ENCODE measurements at regions not wholly inside any gene's neighbourhood (a gene's known extent, or its start where the extent isn't known, plus 50 kb on each side); places are given as distances from the start of the nearest gene placed in this dataset.
"Not testable (repeated sequence)": the region's sequence is repeated elsewhere in the genome, so short reads cannot be mapped to it uniquely, and the experiment has no call there.

- TF ChIP-seq CTCF (IDR thresholded peaks at IDR 0.05; ENCODE audit: insufficient read depth, missing control alignments) = no peak
- no peak for FAIRE-seq
- no peak for DNase-seq (ENCODE audit: insufficient read length, low spot score)
Observed at GRCh38 chr13:58680115-58680514, 1048.6 kb downstream of the PCDH17 start.

GRCh38 chr13:58682616-58683015 is 1051.1 kb downstream of the PCDH17 start:
- no peak for TF ChIP-seq CTCF (IDR thresholded peaks at IDR 0.05; ENCODE audit: insufficient read depth, missing control alignments)
- no peak for FAIRE-seq

GRCh38 chr13:58687148-58687547 is 1055.6 kb downstream of the PCDH17 start:
- DNase-seq (ENCODE audit: insufficient read length, low spot score) = no peak
- FAIRE-seq = no peak
- TF ChIP-seq CTCF (IDR thresholded peaks at IDR 0.05; ENCODE audit: insufficient read depth, missing control alignments) = no peak

More at GRCh38 chr13:58682616-58683015, 1051.1 kb downstream of the PCDH17 start:
- no peak for DNase-seq (ENCODE audit: insufficient read length, low spot score)

GRCh38 chr13:58698531-58698930 is 1067.0 kb downstream of the PCDH17 start:
- no peak for DNase-seq (ENCODE audit: insufficient read length, low spot score)
- no peak for TF ChIP-seq CTCF (IDR thresholded peaks at IDR 0.05; ENCODE audit: insufficient read depth, missing control alignments)
- no peak for FAIRE-seq

- FAIRE-seq (no peak), DNase-seq (ENCODE audit: insufficient read length, low spot score) (no peak)
- TF ChIP-seq CTCF (IDR thresholded peaks at IDR 0.05; ENCODE audit: insufficient read depth, missing control alignments) = no peak
Observed at GRCh38 chr13:58704953-58705352, 1073.4 kb downstream of the PCDH17 start.

GRCh38 chr13:58706421-58706820 is 1074.9 kb downstream of the PCDH17 start:
- TF ChIP-seq CTCF (IDR thresholded peaks at IDR 0.05; ENCODE audit: insufficient read depth, missing control alignments) = no peak
- DNase-seq (ENCODE audit: insufficient read length, low spot score) (no peak), FAIRE-seq (no peak)

- FAIRE-seq (no peak), DNase-seq (ENCODE audit: insufficient read length, low spot score) (no peak)
- TF ChIP-seq CTCF (IDR thresholded peaks at IDR 0.05; ENCODE audit: insufficient read depth, missing control alignments) = no peak
Observed at GRCh38 chr13:58712191-58712590, 1080.6 kb downstream of the PCDH17 start.

- FAIRE-seq; DNase-seq (ENCODE audit: insufficient read length, low spot score): not testable (repeated sequence)
Observed at GRCh38 chr13:58714016-58714415, 1082.5 kb downstream of the PCDH17 start.
